SU-DHL-6 (cell line): ENCODE measurements at regions not wholly inside any gene's neighbourhood (a gene's known extent, or its start where the extent isn't known, plus 50 kb on each side); places are given as distances from the start of the nearest gene placed in this dataset.

ENCODE experiments used
- EZH2phosphoT487 ChIP-seq: fragments of 200-600 bp; sonication (generic), shearing (Covaris generic); conservative IDR thresholded peaks from 2 replicates; pipeline ENCODE4 v1.6.1; 2018; ENCODE audit warnings: mild to moderate bottlenecking, antibody characterized with exemption, low read length, moderate library complexity, mixed read lengths
- TF ChIP-seq, protein P1 (sequence below): fragments of 200-600 bp; sonication (generic); IDR thresholded peaks from one replicate; pipeline ENCODE4 v1.5.1; 2017; ENCODE audit warnings: antibody characterized with exemption, mild to moderate bottlenecking, low read length, moderate library complexity; ENCODE audit not compliant: insufficient read depth, poor library complexity, severe bottlenecking

DNA sequence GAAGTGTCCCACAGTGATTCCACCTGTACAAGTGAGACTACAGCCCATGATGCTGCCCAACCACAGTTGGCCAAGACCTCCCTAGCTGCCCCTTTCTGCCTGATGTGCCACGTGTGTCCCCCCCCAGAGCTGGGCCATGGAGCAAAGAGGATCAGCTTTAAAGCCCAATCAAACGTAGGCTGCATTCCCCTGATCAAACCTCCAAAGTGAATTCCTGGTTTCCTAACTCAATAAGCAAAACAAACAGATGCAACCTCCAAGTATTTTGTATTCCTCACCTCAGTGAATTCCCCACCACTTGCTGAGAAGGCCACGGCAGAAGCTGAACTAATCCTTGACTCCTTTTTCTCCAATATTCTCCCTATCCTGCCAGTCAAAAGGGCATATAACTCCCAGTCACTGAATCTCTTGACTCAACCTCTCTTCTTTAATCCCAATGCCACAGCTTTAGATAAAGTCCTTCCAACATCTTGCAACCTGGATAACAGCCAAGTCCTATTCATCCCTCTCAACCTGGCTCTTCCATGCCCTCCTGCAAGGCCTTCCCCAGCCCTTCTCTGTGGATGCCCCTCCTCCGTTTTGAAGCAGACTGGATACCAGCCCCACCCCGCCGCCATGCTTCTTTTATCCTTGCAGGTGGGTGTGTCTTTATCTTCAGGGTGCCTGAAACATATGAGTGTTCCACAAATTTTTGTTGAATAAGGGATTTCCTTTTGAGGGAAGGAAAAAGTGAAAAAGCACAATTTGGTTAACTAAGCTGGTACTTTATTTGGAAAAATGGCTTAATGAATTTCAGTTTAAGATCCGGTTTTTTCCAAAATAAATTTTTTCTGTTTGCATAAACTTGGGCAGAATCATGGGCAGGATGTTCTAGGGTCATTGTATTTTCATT lies 285.2 kb upstream of the MKLN1 start:
- TF ChIP-seq, protein P1, sequence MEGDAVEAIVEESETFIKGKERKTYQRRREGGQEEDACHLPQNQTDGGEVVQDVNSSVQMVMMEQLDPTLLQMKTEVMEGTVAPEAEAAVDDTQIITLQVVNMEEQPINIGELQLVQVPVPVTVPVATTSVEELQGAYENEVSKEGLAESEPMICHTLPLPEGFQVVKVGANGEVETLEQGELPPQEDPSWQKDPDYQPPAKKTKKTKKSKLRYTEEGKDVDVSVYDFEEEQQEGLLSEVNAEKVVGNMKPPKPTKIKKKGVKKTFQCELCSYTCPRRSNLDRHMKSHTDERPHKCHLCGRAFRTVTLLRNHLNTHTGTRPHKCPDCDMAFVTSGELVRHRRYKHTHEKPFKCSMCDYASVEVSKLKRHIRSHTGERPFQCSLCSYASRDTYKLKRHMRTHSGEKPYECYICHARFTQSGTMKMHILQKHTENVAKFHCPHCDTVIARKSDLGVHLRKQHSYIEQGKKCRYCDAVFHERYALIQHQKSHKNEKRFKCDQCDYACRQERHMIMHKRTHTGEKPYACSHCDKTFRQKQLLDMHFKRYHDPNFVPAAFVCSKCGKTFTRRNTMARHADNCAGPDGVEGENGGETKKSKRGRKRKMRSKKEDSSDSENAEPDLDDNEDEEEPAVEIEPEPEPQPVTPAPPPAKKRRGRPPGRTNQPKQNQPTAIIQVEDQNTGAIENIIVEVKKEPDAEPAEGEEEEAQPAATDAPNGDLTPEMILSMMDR: no peak
- TF ChIP-seq EZH2phosphoT487: no peak
